Left ventricle myocardium inferior (tissue), 1 donor: ENCODE measurements at regions not wholly inside any gene's neighbourhood (a gene's known extent, or its start where the extent isn't known, plus 50 kb on each side); places are given as distances from the start of the nearest gene placed in this dataset.

Source experiments
- DNase-seq: peaks from one replicate; pipeline ENCODE4 v3.0.0-alpha.2; 2020
- H3K27ac ChIP-seq: fragments of 200-600 bp; replicated peaks from 2 replicates; pipeline ENCODE4 v1.8.0; 2021
- H3K27me3 ChIP-seq: fragments of 200-600 bp; 2 replicates; pipeline ENCODE4 v1.8.0; 2021; ENCODE audit warnings: low read depth
- H3K36me3 ChIP-seq: fragments of 200-600 bp; 2 replicates; pipeline ENCODE4 v1.8.0; 2021
- H3K4me1 ChIP-seq: fragments of 200-600 bp; 2 replicates; pipeline ENCODE4 v1.8.0; 2021
- H3K4me3 ChIP-seq: fragments of 200-600 bp; 2 replicates; pipeline ENCODE4 v1.8.0; 2021; ENCODE audit warnings: mild to moderate bottlenecking, moderate library complexity
- H3K9me3 ChIP-seq: fragments of 200-600 bp; replicated peaks from 2 replicates; pipeline ENCODE4 v1.8.0; 2021
- intact Hi-C: fragments of 100-400 bp; cut with micrococcal nuclease; formaldehyde crosslinking; loops from one replicate; pipeline ENCODE4 v1.11.0; 2022
- TF ChIP-seq, protein P1 (sequence below): fragments of 200-600 bp; IDR thresholded peaks from 2 replicates; pipeline ENCODE4 v1.8.0; 2021; ENCODE audit warnings: antibody characterized with exemption, mild to moderate bottlenecking, borderline replicate concordance
- donor health status: DM: no; HTN: yes; CAD: no; lungs with severe emphysema.

DNA sequence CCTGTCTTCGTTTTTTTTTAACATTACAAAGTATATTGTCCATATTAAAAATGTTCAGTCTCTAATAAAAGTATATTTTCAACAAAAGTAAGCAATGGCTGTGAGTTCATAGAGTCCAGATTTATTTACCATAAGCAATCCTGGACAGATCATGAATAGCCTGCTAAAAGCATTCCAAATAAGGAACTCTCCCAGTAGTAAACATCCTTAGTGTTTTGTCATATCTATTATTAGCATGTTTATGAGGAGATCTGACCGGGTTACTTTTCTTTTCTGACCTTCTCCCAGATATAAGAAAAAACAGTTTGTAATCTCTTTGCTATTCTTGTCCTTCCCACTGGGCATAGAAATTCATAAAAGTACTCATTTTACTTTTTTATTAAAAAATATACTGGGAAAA lies 403.9 kb upstream of the ANO3 start:
- Histone ChIP-seq H3K36me3 (no peaks in the 10 kb centered on the region), H3K9me3 (peaks cover 29% of the 10 kb centered on the region), H3K27ac (peak overlapping the region; percentile 55), H3K4me1 (peaks cover 7% of the 10 kb centered on the region), H3K4me3 (no peak overlapping the region), H3K27me3 (no peaks in the 10 kb centered on the region)
- TF ChIP-seq, protein P1, sequence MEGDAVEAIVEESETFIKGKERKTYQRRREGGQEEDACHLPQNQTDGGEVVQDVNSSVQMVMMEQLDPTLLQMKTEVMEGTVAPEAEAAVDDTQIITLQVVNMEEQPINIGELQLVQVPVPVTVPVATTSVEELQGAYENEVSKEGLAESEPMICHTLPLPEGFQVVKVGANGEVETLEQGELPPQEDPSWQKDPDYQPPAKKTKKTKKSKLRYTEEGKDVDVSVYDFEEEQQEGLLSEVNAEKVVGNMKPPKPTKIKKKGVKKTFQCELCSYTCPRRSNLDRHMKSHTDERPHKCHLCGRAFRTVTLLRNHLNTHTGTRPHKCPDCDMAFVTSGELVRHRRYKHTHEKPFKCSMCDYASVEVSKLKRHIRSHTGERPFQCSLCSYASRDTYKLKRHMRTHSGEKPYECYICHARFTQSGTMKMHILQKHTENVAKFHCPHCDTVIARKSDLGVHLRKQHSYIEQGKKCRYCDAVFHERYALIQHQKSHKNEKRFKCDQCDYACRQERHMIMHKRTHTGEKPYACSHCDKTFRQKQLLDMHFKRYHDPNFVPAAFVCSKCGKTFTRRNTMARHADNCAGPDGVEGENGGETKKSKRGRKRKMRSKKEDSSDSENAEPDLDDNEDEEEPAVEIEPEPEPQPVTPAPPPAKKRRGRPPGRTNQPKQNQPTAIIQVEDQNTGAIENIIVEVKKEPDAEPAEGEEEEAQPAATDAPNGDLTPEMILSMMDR: no peak
- intact Hi-C loops: no loop called here
- DNase-seq: no peak

DNA sequence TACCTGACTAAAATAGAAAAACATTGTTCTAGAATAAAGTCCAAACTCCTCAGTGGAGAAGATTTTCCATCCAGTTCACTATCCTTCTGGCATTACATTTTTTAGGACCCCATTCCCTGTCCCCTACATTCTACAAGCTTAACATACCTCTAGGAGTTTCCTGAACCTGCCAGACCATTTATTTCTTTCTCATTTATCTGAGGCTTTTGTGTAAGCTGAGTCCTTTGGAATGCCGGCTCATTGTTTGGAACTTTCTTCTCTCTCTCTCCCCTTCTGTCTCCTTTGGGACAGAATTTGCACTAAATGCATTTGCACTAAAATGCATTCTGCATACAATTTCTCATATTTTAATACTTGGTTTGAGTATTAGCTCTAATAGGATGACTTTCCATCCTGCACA lies 393.0 kb upstream of the ANO3 start:
- TF ChIP-seq, protein P1: no peak
- Histone ChIP-seq H3K9me3 (peaks cover 10% of the 10 kb centered on the region), H3K27ac (no peak overlapping the region), H3K27me3 (no peaks in the 10 kb centered on the region), H3K4me1 (no peaks in the 10 kb centered on the region), H3K36me3 (no peaks in the 10 kb centered on the region), H3K4me3 (no peak overlapping the region)
- DNase-seq: no peak
- intact Hi-C loops: no loop called here

DNA sequence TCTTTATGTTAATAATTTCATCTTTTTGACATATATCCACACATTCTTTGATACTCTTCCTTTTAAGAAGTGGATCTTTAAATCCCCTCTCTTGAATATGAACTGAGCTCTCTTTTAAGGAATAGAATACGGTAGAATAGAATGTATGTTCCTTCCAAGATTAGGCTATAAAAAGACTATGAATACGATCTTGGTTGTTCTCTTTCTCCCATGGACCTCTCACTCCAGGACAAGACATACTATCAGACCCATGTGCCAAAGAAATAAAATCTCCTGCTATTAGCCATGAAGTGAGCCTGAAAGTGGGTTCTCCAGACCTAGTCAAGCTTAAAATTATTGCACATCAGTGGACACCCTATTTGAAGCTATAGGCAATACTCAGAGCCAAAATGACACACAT lies 392.2 kb upstream of the ANO3 start:
- no peaks in the 10 kb centered on the region for H3K27me3 ChIP-seq
- H3K27ac ChIP-seq: no peak overlapping the region
- peaks cover 9% of the 10 kb centered on the region for H3K9me3 ChIP-seq
- intact Hi-C loops: no loop called here
- DNase-seq: no peak
- H3K4me3 ChIP-seq: no peak overlapping the region
- TF ChIP-seq, protein P1: no peak
- H3K4me1 ChIP-seq: no peaks in the 10 kb centered on the region
- H3K36me3 ChIP-seq: no peaks in the 10 kb centered on the region

DNA sequence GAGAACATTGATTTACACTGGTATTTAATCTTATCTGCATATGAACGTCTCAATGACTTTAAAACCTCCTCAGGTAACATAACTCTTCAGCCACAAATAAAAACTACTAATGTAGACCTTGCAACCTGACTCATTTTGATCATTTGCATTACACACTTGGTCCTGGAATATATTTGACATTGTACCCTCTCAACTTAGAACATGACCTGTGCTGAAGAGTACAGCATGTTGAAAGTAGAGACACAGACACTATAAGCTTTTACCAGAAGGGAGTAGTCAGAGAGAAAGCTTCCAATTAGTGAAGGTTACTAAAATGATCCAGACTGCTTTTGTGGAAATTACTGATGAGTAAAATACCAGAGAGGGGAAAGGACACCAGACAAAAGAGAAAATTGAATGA lies 390.6 kb upstream of the ANO3 start:
- Histone ChIP-seq H3K27me3 (no peaks in the 10 kb centered on the region), H3K27ac (no peak overlapping the region), H3K9me3 (no peaks in the 10 kb centered on the region), H3K4me1 (no peaks in the 10 kb centered on the region), H3K36me3 (no peaks in the 10 kb centered on the region), H3K4me3 (no peak overlapping the region)
- DNase-seq: no peak
- intact Hi-C loops: no loop called here
- TF ChIP-seq, protein P1: no peak

DNA sequence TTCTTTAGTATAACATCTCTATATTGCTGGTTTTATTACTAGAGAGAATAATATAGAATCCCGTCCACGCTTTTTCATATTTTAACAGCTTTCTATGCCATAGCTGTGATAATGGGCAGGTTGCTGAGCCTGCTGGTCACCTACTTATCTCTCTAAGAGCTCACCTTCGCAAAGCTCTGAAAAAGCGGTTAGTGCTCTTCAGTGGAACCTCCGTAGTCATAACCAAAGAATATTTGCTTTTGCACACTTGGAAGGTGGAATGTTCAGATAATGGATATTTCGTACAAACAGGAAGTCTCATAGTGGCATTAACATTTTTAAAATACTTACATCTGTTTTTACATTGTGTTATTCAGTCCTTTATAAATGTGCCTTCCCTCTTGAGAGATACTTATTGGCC lies 388.9 kb upstream of the ANO3 start:
- DNase-seq: no peak
- Histone ChIP-seq H3K36me3 (no peaks in the 10 kb centered on the region), H3K27me3 (no peaks in the 10 kb centered on the region), H3K27ac (no peak overlapping the region), H3K4me3 (no peak overlapping the region), H3K4me1 (no peaks in the 10 kb centered on the region), H3K9me3 (no peaks in the 10 kb centered on the region)
- intact Hi-C loops: no loop called here
- TF ChIP-seq, protein P1: no peak
